IPS-18c (cell line): ENCODE measurements at regions not wholly inside any gene's neighbourhood (a gene's known extent, or its start where the extent isn't known, plus 50 kb on each side); places are given as distances from the start of the nearest gene placed in this dataset.

Source experiments
- H3K4me3 ChIP-seq: 2 replicates; pipeline ENCODE4 v1.7.0; 2013; ENCODE audit warnings: low read depth, mild to moderate bottlenecking, low read length, moderate library complexity; ENCODE audit not compliant: insufficient read depth
- H3K9me3 ChIP-seq: one replicate; pipeline ENCODE4 v1.6.1; 2013; ENCODE audit warnings: mild to moderate bottlenecking, low read length, moderate library complexity; ENCODE audit not compliant: control insufficient read depth, insufficient read depth

GRCh38 chr7:153454306-153454705, 597.9 kb upstream of the DPP6 start:
- Histone ChIP-seq H3K4me3 (no peak overlapping the region), H3K9me3 (no peaks in the 10 kb centered on the region)

GRCh38 chr7:153457746-153458145, 594.5 kb upstream of the DPP6 start:
- peaks cover 10% of the 10 kb centered on the region for H3K9me3 ChIP-seq

DNA sequence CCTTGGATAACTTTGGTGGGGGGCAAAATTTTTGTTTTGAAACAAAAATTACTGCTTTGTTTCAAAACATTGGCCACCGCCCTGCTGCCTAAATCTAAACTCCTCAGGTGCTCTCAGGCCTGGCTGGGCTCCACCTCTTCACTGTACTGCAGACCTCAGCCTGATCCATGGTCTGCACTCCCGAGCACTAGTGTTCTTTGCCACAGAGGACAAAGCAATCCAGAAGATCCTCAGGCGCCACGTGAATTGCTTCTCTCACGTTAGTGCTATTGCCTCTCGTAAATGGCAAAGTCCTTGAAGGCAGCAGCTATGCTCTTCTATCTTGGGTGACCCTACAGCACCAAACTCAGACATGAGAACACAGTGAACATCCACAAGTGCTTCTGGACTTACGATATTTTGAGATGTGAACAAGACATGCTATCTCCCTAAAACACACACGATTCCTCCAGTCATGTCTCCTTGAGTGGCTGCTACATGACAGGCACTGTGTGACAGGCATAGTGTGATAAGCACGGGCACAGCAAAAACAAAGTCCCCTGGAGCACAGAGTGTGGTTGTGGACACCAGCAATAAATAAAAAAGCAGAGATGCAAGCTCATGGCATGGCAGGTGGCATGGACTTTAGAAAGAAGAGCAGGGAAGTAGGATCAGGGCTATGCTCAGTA, 582.1 kb upstream of the DPP6 start:
- H3K9me3 ChIP-seq = no peaks in the 10 kb centered on the region
- H3K4me3 ChIP-seq = no peak overlapping the region

More at GRCh38 chr7:153457746-153458145, 594.5 kb upstream of the DPP6 start:
- no peak overlapping the region for H3K4me3 ChIP-seq

DNA sequence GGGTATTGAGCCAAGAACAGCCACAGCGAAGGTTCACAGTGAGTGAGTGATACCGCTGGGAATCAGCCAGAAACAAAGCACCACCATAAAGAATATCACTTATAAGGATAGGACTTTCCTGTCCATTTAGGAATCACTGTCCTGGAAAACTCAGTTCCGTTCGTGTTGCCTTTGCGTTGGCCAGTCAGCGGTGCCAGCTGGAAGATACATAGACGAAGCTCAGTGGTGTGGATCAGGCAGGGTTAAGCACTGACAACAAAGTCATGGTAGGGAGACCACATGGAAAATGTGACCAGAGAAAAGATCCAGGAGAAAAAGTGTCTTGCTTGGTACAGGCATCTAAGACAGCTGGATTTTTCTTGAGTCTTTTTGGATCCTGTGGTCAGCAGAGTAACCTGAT, 579.7 kb upstream of the DPP6 start:
- no peak overlapping the region for H3K4me3 ChIP-seq
- no peaks in the 10 kb centered on the region for H3K9me3 ChIP-seq

- Histone ChIP-seq H3K9me3 (no peaks in the 10 kb centered on the region), H3K4me3 (no peak overlapping the region)
These were observed 579.0 kb upstream of the DPP6 start for GRCh38 chr7:153473185-153473584.

GRCh38 chr7:153475239-153475638, 577.0 kb upstream of the DPP6 start:
- no peaks in the 10 kb centered on the region for H3K9me3 ChIP-seq
- H3K4me3 ChIP-seq = no peak overlapping the region

DNA sequence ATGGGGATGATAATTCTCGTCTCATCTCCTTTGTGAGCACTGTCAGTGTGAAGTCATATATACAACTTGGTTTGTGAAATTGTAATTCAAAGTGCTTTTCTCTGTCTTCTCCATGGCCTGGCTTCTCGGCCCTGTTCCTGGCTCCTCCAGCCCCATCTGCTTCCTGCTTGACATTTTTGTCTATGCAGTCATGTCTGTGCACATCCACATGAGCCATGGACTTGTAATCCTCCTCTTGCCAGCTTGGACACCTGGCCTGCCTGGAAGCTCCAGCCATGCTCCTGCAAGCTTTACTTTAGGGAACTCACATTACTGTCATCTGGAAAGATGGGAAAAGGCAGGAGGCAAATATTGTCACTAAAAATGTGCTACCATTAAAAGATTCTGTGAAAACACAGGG, 576.0 kb upstream of the DPP6 start:
- Histone ChIP-seq H3K9me3 (no peaks in the 10 kb centered on the region), H3K4me3 (no peak overlapping the region)

DNA sequence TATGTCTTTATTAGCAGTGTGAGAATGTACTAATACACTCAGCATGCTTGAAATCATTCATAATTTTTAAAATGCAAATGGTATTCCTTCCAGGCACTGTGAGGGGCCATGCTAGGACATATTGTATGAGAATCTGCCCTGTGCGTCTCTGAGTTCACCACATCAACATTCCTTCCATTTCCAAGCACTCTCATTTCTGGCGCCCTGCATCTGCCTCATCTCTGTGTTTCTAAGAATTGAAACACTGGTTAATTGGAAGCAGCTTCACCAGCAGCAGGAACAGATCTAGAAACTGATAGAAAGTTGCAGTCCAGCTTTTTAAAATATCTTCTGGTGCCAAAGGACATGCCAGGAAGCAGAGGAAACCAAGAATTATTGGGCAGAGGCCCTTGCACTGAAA, 555.9 kb upstream of the DPP6 start:
- Histone ChIP-seq H3K4me3 (no peak overlapping the region), H3K9me3 (no peaks in the 10 kb centered on the region)

GRCh38 chr7:153503093-153503492, 549.1 kb upstream of the DPP6 start:
- Histone ChIP-seq H3K9me3 (no peaks in the 10 kb centered on the region), H3K4me3 (no peak overlapping the region)

DNA sequence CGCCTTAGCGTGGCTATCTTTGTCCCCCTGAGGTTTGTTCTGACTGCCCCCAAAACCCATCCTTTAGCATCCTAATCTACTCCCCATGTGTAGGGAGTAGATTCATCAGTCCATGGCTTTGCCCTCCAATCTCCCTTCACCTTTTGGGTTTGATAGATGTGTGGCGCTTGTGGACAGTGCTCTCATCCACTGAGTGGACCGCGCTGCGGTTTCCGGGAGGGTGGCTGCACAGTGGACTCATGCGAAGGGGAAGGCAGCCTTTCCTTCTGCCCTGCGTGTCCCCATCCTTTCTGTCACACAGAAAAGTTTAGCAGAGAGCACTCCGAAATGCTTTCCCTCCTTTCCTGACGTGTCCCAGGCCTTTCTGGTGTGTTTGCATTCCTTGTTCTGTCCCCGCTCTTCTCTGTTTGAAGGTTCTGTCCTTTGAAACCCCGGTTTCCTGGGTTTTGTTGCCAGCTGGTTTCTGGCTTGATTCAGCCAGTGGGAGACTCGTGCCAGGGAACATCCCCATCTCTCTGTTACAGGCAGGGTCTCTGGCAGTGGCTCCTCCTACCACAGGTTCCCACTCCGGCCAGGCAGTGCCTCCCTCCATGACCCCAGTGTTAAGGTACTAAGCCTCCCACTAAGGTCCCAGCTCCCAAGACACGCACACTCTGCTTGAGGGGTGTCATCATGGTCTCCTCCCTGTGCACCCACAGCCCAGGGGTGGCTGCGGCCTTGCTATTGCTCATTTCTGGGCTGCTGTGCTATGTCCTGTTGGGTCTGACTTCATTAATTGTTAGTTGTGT, 547.7 kb upstream of the DPP6 start:
- Histone ChIP-seq H3K4me3 (no peak overlapping the region), H3K9me3 (no peaks in the 10 kb centered on the region)

DNA sequence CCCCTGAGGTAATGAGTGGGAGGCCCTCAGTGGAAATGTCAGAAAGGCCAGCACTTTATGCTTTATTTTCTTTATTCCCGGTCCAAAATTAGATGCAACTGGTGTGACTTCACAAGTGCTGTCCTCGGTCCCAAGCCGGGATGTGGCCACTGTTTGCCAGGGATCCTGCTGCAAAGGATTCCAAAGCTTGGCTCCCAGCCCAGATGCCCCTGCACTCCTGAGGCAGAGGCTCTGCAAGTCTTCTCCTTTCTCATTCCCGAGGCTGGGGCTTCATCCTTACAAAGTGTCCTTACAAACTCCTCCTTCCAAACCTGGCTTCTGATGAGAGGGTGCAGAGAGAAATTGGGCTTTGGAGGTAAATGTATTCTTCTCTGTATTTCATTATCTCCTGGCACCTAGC, 544.3 kb upstream of the DPP6 start:
- Histone ChIP-seq H3K9me3 (no peaks in the 10 kb centered on the region), H3K4me3 (no peak overlapping the region)

GRCh38 chr7:153509768-153510167, 542.4 kb upstream of the DPP6 start:
- H3K4me3 ChIP-seq = no peak overlapping the region
- no peaks in the 10 kb centered on the region for H3K9me3 ChIP-seq

GRCh38 chr7:153510674-153511073, 541.5 kb upstream of the DPP6 start:
- Histone ChIP-seq H3K4me3 (no peak overlapping the region), H3K9me3 (no peaks in the 10 kb centered on the region)

GRCh38 chr7:153514032-153514431, 538.2 kb upstream of the DPP6 start:
- Histone ChIP-seq H3K9me3 (no peaks in the 10 kb centered on the region), H3K4me3 (no peak overlapping the region)

DNA sequence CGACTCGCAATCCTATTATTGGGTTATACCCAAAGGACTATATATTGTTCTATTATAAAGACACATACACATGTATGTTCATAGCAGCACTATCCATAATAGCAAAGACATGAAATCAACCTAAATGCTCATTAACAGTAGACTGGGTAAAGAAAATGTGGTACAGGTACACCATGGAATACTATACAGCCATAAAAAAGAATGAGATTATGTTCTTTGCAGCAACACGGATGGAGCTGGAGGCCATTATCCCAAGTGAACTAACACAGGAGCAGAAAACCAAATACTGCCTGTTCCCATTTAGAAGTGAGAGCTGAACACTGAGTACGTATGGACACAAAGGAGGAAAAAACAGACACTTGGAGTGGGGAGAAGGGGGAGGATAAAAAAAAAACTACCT, 536.8 kb upstream of the DPP6 start:
- H3K9me3 ChIP-seq = no peaks in the 10 kb centered on the region

DNA sequence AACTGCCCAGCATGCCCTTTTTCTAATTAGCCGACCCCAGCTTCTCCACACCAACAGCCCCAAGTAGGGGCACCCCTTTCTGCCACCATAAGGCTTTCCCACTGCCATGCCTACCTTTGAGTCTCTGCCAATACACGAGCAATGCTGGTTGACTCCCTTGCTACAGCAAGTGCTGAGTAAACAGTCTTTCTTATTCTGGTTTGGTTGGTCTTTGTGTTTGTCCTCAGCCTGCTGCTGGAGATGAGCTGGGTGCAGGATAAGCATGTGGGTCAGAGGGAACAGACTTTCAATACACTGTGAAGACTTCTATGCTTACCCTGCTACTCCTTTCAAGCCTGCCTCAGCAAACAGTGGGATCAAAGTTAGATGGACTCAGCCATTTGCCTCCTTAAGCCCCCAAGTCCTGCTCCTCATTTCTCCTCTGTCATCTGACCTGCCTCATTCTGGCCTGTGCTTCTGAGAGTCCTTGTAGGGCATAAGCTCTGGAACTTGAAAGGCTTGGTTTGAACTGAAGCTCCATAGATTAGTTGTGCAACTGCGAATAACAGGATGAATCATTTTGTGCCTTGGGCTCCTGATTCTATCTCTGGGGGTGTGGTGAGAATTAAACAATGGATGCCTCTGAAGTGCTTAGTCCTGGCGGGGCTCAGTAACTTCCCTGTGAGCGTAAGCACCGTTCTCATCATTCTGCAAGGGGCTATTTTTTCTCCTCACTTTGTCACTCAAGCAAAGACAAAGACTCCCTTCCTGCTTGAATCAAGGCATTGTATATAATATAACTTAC, 533.8 kb upstream of the DPP6 start:
- Histone ChIP-seq H3K9me3 (no peaks in the 10 kb centered on the region), H3K4me3 (no peak overlapping the region)

More for the DNA sequence above, 536.8 kb upstream of the DPP6 start:
- H3K4me3 ChIP-seq = no peak overlapping the region

GRCh38 chr7:153521370-153521769, 530.8 kb upstream of the DPP6 start:
- H3K9me3 ChIP-seq = peaks cover 2% of the 10 kb centered on the region

DNA sequence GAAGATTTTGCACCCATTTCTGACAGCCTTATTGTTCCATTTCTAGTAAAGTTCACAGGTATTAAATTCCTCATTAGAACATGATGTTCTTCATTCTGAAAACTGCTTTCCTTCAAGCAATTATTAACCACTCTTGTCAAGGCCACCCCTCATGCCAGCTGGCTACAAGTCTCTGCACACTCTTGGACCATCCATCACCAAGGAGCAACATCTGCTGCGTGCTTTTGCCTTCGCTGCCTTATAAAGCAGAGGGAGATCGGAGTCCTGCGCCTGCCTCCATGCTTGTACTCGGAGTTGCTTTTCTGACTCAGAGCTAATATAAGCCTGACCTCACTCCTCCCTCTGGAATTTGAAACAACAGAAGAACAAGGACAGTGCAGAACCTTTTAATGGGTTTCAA, 529.9 kb upstream of the DPP6 start:
- Histone ChIP-seq H3K9me3 (peaks cover 2% of the 10 kb centered on the region), H3K4me3 (no peak overlapping the region)

More at GRCh38 chr7:153521370-153521769, 530.8 kb upstream of the DPP6 start:
- H3K4me3 ChIP-seq = no peak overlapping the region
